PC-3 (cell line): ENCODE measurements at regions not wholly inside any gene's neighbourhood (a gene's known extent, or its start where the extent isn't known, plus 50 kb on each side); places are given as distances from the start of the nearest gene placed in this dataset.
"Not testable (repeated sequence)": the region's sequence is repeated elsewhere in the genome, so short reads cannot be mapped to it uniquely, and the experiment has no call there.

Source experiments
- ATAC-seq: fragments of 200-7000 bp; cut with Tn5 transposase; 2 replicates; pipeline ENCODE4 v1.9.1; 2020; ENCODE audit warnings: mild to moderate bottlenecking, moderate library complexity
- BruUV-seq: library from RNA; stranded (reverse); fragments of 400-500 nt; replicated peaks from 2 replicates; lab custom pipeline; 2021; lab: Mats Ljungman, UMichigan
- CTCF ChIA-PET: fragments of 300-600 bp; sonication (Branson Sonifier 250); formaldehyde crosslinking; loops from one replicate; lab custom pipeline; 2022; ENCODE audit warnings: antibody characterized with exemption; lab: Charles Lee
- POLR2A ChIA-PET: fragments of 300-600 bp; sonication (Branson Sonifier 250); formaldehyde crosslinking; loops from one replicate; lab custom pipeline; 2022; ENCODE audit warnings: antibody characterized with exemption; ENCODE audit not compliant: unreplicated experiment; lab: Charles Lee
- DNase-seq: peaks from one replicate; pipeline ENCODE4 v3.0.0-alpha.2; 2015
- H2AFZ ChIP-seq: fragments of 300-600 bp; sonication (generic); 2 replicates; pipeline ENCODE4 v1.6.0; 2016; ENCODE audit warnings: antibody characterized with exemption, low read length
- H3F3A ChIP-seq: fragments of 300-600 bp; sonication (generic); one replicate; pipeline ENCODE4 v1.6.0; 2017; ENCODE audit warnings: antibody characterized with exemption, low read length, control low read depth, mild to moderate bottlenecking; ENCODE audit not compliant: unreplicated experiment
- H3K27ac ChIP-seq: fragments of 300-600 bp; sonication (generic); 2 replicates; pipeline ENCODE4 v1.5.1; 2016; ENCODE audit warnings: mild to moderate bottlenecking, low read length
- H3K27me3 ChIP-seq: fragments of 300-600 bp; sonication (generic); 2 replicates; pipeline ENCODE4 v1.6.1; 2016; ENCODE audit warnings: low read length, mixed read lengths
- H3K36me3 ChIP-seq: fragments of 300-600 bp; sonication (generic); 2 replicates; pipeline ENCODE4 v1.6.1; 2016; ENCODE audit warnings: low read depth, mixed run types, low read length, mixed read lengths
- H3K4me1 ChIP-seq: fragments of 300-600 bp; sonication (generic); 2 replicates; pipeline ENCODE4 v1.5.1; 2016; ENCODE audit warnings: low read length; ENCODE audit not compliant: insufficient read depth
- H3K4me2 ChIP-seq: fragments of 300-600 bp; sonication (generic); 2 replicates; pipeline ENCODE4 v1.6.0; 2016; ENCODE audit warnings: low read length
- H3K4me3 ChIP-seq: fragments of 300-600 bp; sonication (generic); 2 replicates; pipeline ENCODE4 v1.5.1; 2016; ENCODE audit warnings: mild to moderate bottlenecking, low read length, mixed read lengths
- H3K79me2 ChIP-seq: fragments of 300-600 bp; sonication (generic); 2 replicates; pipeline ENCODE4 v1.6.1; 2017; ENCODE audit warnings: low read length, mixed read lengths
- H3K9ac ChIP-seq: fragments of 300-600 bp; sonication (generic); 2 replicates; pipeline ENCODE4 v1.6.0; 2016; ENCODE audit warnings: mild to moderate bottlenecking, low read length
- H3K9me2 ChIP-seq: fragments of 300-600 bp; sonication (generic); replicated peaks from 2 replicates; pipeline ENCODE4 v1.6.1; 2016; ENCODE audit warnings: mixed run types, low read length, mixed read lengths
- H3K9me3 ChIP-seq: fragments of 300-600 bp; sonication (generic); 2 replicates; pipeline ENCODE4 v1.6.1; 2016; ENCODE audit warnings: low read length, mixed read lengths
- H4K20me1 ChIP-seq: fragments of 300-600 bp; sonication (generic); 2 replicates; pipeline ENCODE4 v1.6.1; 2016; ENCODE audit warnings: low read length, mixed read lengths
- EZH2 ChIP-seq: fragments of 300-600 bp; sonication (generic); IDR thresholded peaks from one replicate; pipeline ENCODE4 v1.6.1; 2017; ENCODE audit warnings: antibody characterized with exemption, mild to moderate bottlenecking, low read length; ENCODE audit not compliant: unreplicated experiment
- EZH2phosphoT487 ChIP-seq: fragments of 300-600 bp; sonication (generic); IDR thresholded peaks from 2 replicates; pipeline ENCODE4 v1.6.1; 2018; ENCODE audit warnings: mild to moderate bottlenecking, antibody characterized with exemption, low read length, borderline replicate concordance
- intact Hi-C: fragments of 100-400 bp; cut with micrococcal nuclease; formaldehyde crosslinking; loops from 2 replicates; pipeline ENCODE4 v1.9.0; 2023
- TF ChIP-seq, protein P1 (sequence below): fragments of 300-600 bp; sonication (generic); conservative IDR thresholded peaks from 2 replicates; pipeline ENCODE4 v1.5.1; 2017; ENCODE audit warnings: antibody characterized with exemption, low read depth, mild to moderate bottlenecking, low read length

DNA sequence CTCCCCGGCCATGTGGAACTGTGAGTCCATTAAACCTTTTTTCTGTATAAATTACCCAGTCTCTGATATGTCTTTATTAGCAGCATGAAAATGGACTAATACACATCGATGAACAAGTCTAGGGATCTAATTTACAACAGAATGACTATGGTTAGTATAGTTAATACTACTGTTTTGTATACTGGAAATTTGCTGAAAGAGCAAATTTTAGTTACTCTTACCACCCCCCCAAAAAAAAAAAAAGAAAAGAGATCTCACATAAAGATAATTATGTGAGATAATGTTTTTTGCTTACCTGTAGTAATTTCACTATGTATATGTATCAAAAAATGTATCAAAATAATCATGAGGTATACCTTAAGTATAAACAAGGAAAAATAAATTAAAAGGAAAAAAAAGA lies 199.5 kb upstream of the GRM3 start:
- intact Hi-C loops: no loop called here

GRCh38 chr7:86440420-86440819 lies 203.3 kb upstream of the GRM3 start:
- H3K9ac ChIP-seq, H3K27ac ChIP-seq, H3K27me3 ChIP-seq, H3K4me3 ChIP-seq, ATAC-seq, H3K9me2 ChIP-seq, H3K36me3 ChIP-seq, POLR2A ChIA-PET, H3K79me2 ChIP-seq, DNase-seq, CTCF ChIA-PET, intact Hi-C loops, H2AFZ ChIP-seq, H3K4me1 ChIP-seq, H3K9me3 ChIP-seq, H3K4me2 ChIP-seq, H3F3A ChIP-seq, BruUV-seq, H4K20me1 ChIP-seq: not testable (repeated sequence)

More for the DNA sequence above, 199.5 kb upstream of the GRM3 start:
- Histone ChIP-seq H3K4me1 (no peaks in the 10 kb centered on the region), H3K4me3 (no peak overlapping the region), H3K27me3 (no peaks in the 10 kb centered on the region), H2AFZ (no peak overlapping the region), H4K20me1 (no peaks in the 10 kb centered on the region), H3K9me3 (no peaks in the 10 kb centered on the region), H3F3A (no peaks in the 10 kb centered on the region), H3K9me2 (no peaks in the 10 kb centered on the region), H3K36me3 (no peaks in the 10 kb centered on the region), H3K27ac (no peak overlapping the region), H3K9ac (no peak overlapping the region), H3K79me2 (no peaks in the 10 kb centered on the region), H3K4me2 (no peak overlapping the region)
- ATAC-seq: no peak
- BruUV-seq: no TSS peak
- DNase-seq: no peak
- TF ChIP-seq EZH2 (no peak), EZH2phosphoT487 (no peak)
- TF ChIP-seq, protein P1, sequence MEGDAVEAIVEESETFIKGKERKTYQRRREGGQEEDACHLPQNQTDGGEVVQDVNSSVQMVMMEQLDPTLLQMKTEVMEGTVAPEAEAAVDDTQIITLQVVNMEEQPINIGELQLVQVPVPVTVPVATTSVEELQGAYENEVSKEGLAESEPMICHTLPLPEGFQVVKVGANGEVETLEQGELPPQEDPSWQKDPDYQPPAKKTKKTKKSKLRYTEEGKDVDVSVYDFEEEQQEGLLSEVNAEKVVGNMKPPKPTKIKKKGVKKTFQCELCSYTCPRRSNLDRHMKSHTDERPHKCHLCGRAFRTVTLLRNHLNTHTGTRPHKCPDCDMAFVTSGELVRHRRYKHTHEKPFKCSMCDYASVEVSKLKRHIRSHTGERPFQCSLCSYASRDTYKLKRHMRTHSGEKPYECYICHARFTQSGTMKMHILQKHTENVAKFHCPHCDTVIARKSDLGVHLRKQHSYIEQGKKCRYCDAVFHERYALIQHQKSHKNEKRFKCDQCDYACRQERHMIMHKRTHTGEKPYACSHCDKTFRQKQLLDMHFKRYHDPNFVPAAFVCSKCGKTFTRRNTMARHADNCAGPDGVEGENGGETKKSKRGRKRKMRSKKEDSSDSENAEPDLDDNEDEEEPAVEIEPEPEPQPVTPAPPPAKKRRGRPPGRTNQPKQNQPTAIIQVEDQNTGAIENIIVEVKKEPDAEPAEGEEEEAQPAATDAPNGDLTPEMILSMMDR: no peak
- POLR2A ChIA-PET: no interaction called here
- CTCF ChIA-PET: no interaction called here

DNA sequence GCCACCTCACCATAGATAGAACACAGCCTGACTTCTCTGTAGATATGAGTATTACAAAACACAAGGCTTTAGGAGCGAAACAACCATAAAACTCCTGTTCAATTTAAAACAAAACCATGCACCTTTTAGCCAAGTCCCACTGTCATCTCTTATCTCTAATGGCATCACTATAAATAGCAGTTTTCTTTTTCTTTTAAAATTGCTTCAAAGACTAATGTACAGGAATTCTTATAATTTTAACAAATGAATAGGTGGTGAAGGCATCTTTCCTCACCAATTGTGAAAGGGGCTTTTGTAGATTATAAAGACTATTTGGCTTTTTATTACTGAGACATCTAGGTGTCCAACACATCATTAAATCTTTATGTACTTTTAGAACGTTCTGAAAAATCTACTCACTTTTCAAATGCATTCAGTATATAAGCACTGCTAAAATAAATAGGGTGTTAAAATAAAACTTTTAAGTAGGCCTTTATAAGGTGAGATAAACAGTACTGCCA lies 205.7 kb upstream of the GRM3 start:
- CTCF ChIA-PET: no interaction called here
- Histone ChIP-seq H3F3A (no peaks in the 10 kb centered on the region), H3K4me2 (no peak overlapping the region), H4K20me1 (no peaks in the 10 kb centered on the region), H3K27ac (no peak overlapping the region), H3K27me3 (no peaks in the 10 kb centered on the region), H3K4me1 (no peaks in the 10 kb centered on the region), H3K79me2 (no peaks in the 10 kb centered on the region), H3K9me2 (no peaks in the 10 kb centered on the region), H3K9me3 (no peaks in the 10 kb centered on the region), H2AFZ (no peak overlapping the region), H3K9ac (no peak overlapping the region), H3K36me3 (no peaks in the 10 kb centered on the region), H3K4me3 (no peak overlapping the region)
- intact Hi-C loops: no loop called here
- DNase-seq (no peak), ATAC-seq (no peak)
- TF ChIP-seq, protein P1: no peak
- TF ChIP-seq EZH2phosphoT487 (no peak), EZH2 (no peak)
- BruUV-seq: no TSS peak
- POLR2A ChIA-PET: no interaction called here
